GM19463 (cell line): ENCODE measurements at regions not wholly inside any gene's neighbourhood (a gene's known extent, or its start where the extent isn't known, plus 50 kb on each side); places are given as distances from the start of the nearest gene placed in this dataset.

Experiments used
- ATAC-seq: cut with Tn5 transposase; IDR thresholded peaks from one replicate; pipeline ENCODE4 v1.9.1; 2021; ENCODE audit warnings: mild to moderate bottlenecking, moderate library complexity; ENCODE audit not compliant: unreplicated experiment

- no peak for ATAC-seq
Measured at GRCh38 chr2:235165136-235165535, 213.3 kb downstream of the SH3BP4 start.

- ATAC-seq, result no peak
Measured at GRCh38 chr2:235165631-235166030, 213.8 kb downstream of the SH3BP4 start.

GRCh38 chr2:235168174-235168979 lies 216.6 kb downstream of the SH3BP4 start:
- ATAC-seq, result no peak

- no peak for ATAC-seq
Measured at GRCh38 chr2:235170016-235170415, 218.2 kb downstream of the SH3BP4 start.

- ATAC-seq, result no peak
Measured at GRCh38 chr2:235170536-235171521, 219.0 kb downstream of the SH3BP4 start.

- no peak for ATAC-seq
Measured at GRCh38 chr2:235171550-235172031, 219.8 kb downstream of the SH3BP4 start.

GRCh38 chr2:235180642-235181041 lies 228.8 kb downstream of the SH3BP4 start:
- no peak for ATAC-seq

- ATAC-seq, result no peak
Measured at GRCh38 chr2:235183786-235184185, 232.0 kb downstream of the SH3BP4 start.

GRCh38 chr2:235187806-235188205 lies 236.0 kb downstream of the SH3BP4 start:
- no peak for ATAC-seq

- ATAC-seq, result no peak
Measured at GRCh38 chr2:235191486-235191885, 239.7 kb downstream of the SH3BP4 start.

- ATAC-seq, result no peak
Measured at GRCh38 chr2:235191978-235192377, 240.2 kb downstream of the SH3BP4 start.

- ATAC-seq, result no peak
Measured at GRCh38 chr2:235194351-235194750, 242.5 kb downstream of the SH3BP4 start.

GRCh38 chr2:235194836-235195235 lies 243.0 kb downstream of the SH3BP4 start:
- ATAC-seq, result no peak

GRCh38 chr2:235195921-235196320 lies 244.1 kb downstream of the SH3BP4 start:
- ATAC-seq, result no peak

- ATAC-seq, result no peak
Measured at GRCh38 chr2:235199128-235199527, 247.3 kb downstream of the SH3BP4 start.

GRCh38 chr2:235200216-235200615 lies 248.4 kb downstream of the SH3BP4 start:
- ATAC-seq, result no peak

- ATAC-seq, result no peak
Measured at GRCh38 chr2:235201756-235202155, 249.9 kb downstream of the SH3BP4 start.

GRCh38 chr2:235204948-235205347 lies 253.1 kb downstream of the SH3BP4 start:
- ATAC-seq, result no peak

- no peak for ATAC-seq
Measured at GRCh38 chr2:235206399-235206798, 254.6 kb downstream of the SH3BP4 start.

- peak; percentile 96 for ATAC-seq
Measured at GRCh38 chr2:235206980-235207579, 255.3 kb downstream of the SH3BP4 start.

GRCh38 chr2:235211056-235211455 lies 259.2 kb downstream of the SH3BP4 start:
- no peak for ATAC-seq
